Neural progenitor cell (in vitro differentiated cells): ENCODE measurements at regions not wholly inside any gene's neighbourhood (a gene's known extent, or its start where the extent isn't known, plus 50 kb on each side); places are given as distances from the start of the nearest gene placed in this dataset.

Experiments used
- CTCF ChIP-seq: fragments of 200-600 bp; sonication (generic); IDR thresholded peaks from 2 replicates; pipeline ENCODE4 v1.5.1; 2017; ENCODE audit warnings: antibody characterized with exemption, mild to moderate bottlenecking
- EZH2 ChIP-seq: fragments of 200-600 bp; sonication (generic); IDR thresholded peaks from 2 replicates; pipeline ENCODE4 v1.6.1; 2017; ENCODE audit warnings: antibody characterized with exemption, mild to moderate bottlenecking, moderate library complexity
- EZH2phosphoT487 ChIP-seq: fragments of 200-600 bp; sonication (generic); IDR thresholded peaks from 2 replicates; pipeline ENCODE4 v1.6.1; 2017; ENCODE audit warnings: antibody characterized with exemption

DNA sequence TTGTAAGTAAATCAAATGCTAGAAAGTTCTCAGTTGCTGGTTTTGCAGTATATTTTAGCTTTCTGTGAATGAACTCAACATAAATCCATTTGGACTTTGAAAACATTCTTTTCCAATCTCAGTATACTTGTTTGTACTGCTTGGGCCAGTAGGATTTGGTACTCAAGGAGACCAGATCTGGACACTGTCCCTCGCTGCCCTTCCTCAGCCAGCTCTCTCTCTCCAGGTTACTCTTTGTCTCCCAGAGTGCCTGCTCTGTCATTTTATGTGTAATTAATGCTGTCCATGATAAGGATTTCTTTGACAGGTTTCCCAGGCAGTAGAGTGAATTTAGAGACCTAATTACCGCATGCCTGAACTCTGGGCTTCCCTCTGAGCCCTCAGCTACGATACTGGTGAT is 344.6 kb upstream of the SGCD start:
- TF ChIP-seq EZH2phosphoT487 (no peak), EZH2 (no peak), CTCF (no peak)
